GM12878 (cell line): ENCODE measurements at regions not wholly inside any gene's neighbourhood (a gene's known extent, or its start where the extent isn't known, plus 50 kb on each side); places are given as distances from the start of the nearest gene placed in this dataset.

Experiments used
- CREM ChIP-seq: IDR thresholded peaks from 2 replicates; pipeline ENCODE4 v1.6.1; 2014; ENCODE audit warnings: antibody characterized with exemption, low read depth
- CTCF ChIP-seq, 3 experiments: IDR thresholded peaks in 2 of 3; conservative IDR thresholded peaks in 1 of 3; 2 replicates each; pipeline ENCODE4 v1.5.1; 2011; ENCODE audit warnings: low read depth in 3 of 3, low read length in 3 of 3, mild to moderate bottlenecking in 3 of 3, control low read depth in 2 of 3, moderate library complexity in 2 of 3, inconsistent platforms in 1 of 3, mixed read lengths in 1 of 3; ENCODE audit not compliant: control insufficient read depth in 2 of 3, insufficient read depth in 1 of 3; ENCODE audit errors: extremely low read depth in 1 of 3
- EED ChIP-seq: sonication (generic); IDR thresholded peaks from 2 replicates; pipeline ENCODE4 v1.6.1; 2016; ENCODE audit warnings: antibody characterized with exemption, low read depth
- EGR1 ChIP-seq, 2 experiments: IDR thresholded peaks; 1 replicate in 1 of 2; 2 replicates in 1 of 2; pipeline ENCODE4 v1.6.1; 2011 to 2012; ENCODE audit warnings: low read depth in 2 of 2, low read length in 2 of 2, borderline replicate concordance in 1 of 2, mild to moderate bottlenecking in 1 of 2, moderate library complexity in 1 of 2
- ELK1 ChIP-seq: IDR thresholded peaks from 2 replicates; pipeline ENCODE4 v1.6.1; 2012; ENCODE audit warnings: low read depth, low read length, improper control_type of control experiment
- ETV6 ChIP-seq, 2 experiments: fragments of 450-650 bp in 1 of 2; IDR thresholded peaks in 1 of 2; conservative IDR thresholded peaks in 1 of 2; 2 replicates each; pipeline ENCODE4 v1.6.1; 2014; ENCODE audit warnings: antibody characterized with exemption in 1 of 2, borderline replicate concordance in 1 of 2, low read depth in 1 of 2, mild to moderate bottlenecking in 1 of 2, moderate library complexity in 1 of 2
- FOXM1 ChIP-seq: IDR thresholded peaks from 2 replicates; pipeline ENCODE4 v1.6.1; 2012; ENCODE audit warnings: low read depth, mild to moderate bottlenecking, inconsistent platforms, low read length, moderate library complexity
- IKZF2 ChIP-seq, 2 experiments: fragments of 450-650 bp; IDR thresholded peaks; 2 replicates each; pipeline ENCODE4 v1.6.1; 2017; ENCODE audit warnings: mild to moderate bottlenecking in 2 of 2, moderate library complexity in 2 of 2
- PKNOX1 ChIP-seq: fragments of 450-650 bp; IDR thresholded peaks from 2 replicates; pipeline ENCODE4 v1.6.1; 2016; ENCODE audit warnings: mild to moderate bottlenecking
- SKIL ChIP-seq: fragments of 450-650 bp; IDR thresholded peaks from 2 replicates; pipeline ENCODE4 v1.6.1; 2017; ENCODE audit warnings: mild to moderate bottlenecking, low read depth, inconsistent platforms; ENCODE audit not compliant: poor library complexity, severe bottlenecking
- SMAD5 ChIP-seq: IDR thresholded peaks from 2 replicates; pipeline ENCODE4 v1.6.1; 2016; ENCODE audit warnings: antibody characterized with exemption, low read depth
- TBL1XR1 ChIP-seq: IDR thresholded peaks from 2 replicates; pipeline ENCODE4 v1.6.1; 2012; ENCODE audit warnings: low read depth, low read length, improper control_type of control experiment
- YBX1 ChIP-seq: fragments of 450-650 bp; IDR thresholded peaks from 2 replicates; pipeline ENCODE4 v1.6.1; 2016; ENCODE audit warnings: antibody characterized with exemption

- TF ChIP-seq EGR1 (IDR thresholded peaks at IDR 0.05; ENCODE audit: borderline replicate concordance in 1 of 2, low read depth in 2 of 2, low read length in 2 of 2) (no peak), CREM (no peak), CTCF (IDR thresholded peaks at IDR 0.05 in 2 of 3, conservative IDR thresholded peaks at IDR 0.05 in 1 of 3; ENCODE audit: control insufficient read depth in 2 of 3, extremely low read depth in 1 of 3, insufficient read depth in 1 of 3, low read depth in 3 of 3, low read length in 3 of 3) (no peak), PKNOX1 (no peak), IKZF2 (IDR thresholded peaks at IDR 0.05) (no peak), EED (no peak), FOXM1 (no peak), ELK1 (no peak), SMAD5 (no peak), ETV6 (conservative IDR thresholded peaks at IDR 0.05 in 1 of 2, IDR thresholded peaks at IDR 0.05 in 1 of 2; ENCODE audit: borderline replicate concordance in 1 of 2, low read depth in 1 of 2) (no peak), YBX1 (no peak), TBL1XR1 (no peak), SKIL (no peak)
Observed at GRCh38 chrX:64536736-64537135, 141.5 kb upstream of the MTMR8 start (continued).
